DOHH2 (cell line): ENCODE measurements at regions not wholly inside any gene's neighbourhood (a gene's known extent, or its start where the extent isn't known, plus 50 kb on each side); places are given as distances from the start of the nearest gene placed in this dataset.

Experiments
- H3F3A ChIP-seq: fragments of 200-600 bp; sonication (generic), shearing (Covaris generic); 2 replicates; pipeline ENCODE4 v1.6.0; 2016; ENCODE audit warnings: antibody characterized with exemption, mild to moderate bottlenecking; ENCODE audit not compliant: control insufficient read depth, insufficient read depth
- H3K27ac ChIP-seq: fragments of 200-600 bp; sonication (generic); 2 replicates; pipeline ENCODE4 v1.5.1; 2014; ENCODE audit warnings: low read depth, mild to moderate bottlenecking, low read length, moderate library complexity
- H3K27me3 ChIP-seq: fragments of 200-600 bp; sonication (generic); 2 replicates; pipeline ENCODE4 v1.6.1; 2014; ENCODE audit warnings: mild to moderate bottlenecking, low read length, mixed read lengths; ENCODE audit not compliant: control insufficient read depth
- H3K36me3 ChIP-seq: fragments of 200-600 bp; sonication (generic); 2 replicates; pipeline ENCODE4 v1.6.1; 2014; ENCODE audit warnings: mild to moderate bottlenecking, low read length, moderate library complexity, mixed read lengths; ENCODE audit not compliant: control insufficient read depth
- H3K4me1 ChIP-seq: fragments of 200-600 bp; sonication (generic); 2 replicates; pipeline ENCODE4 v1.6.1; 2014; ENCODE audit warnings: mild to moderate bottlenecking, low read length, mixed read lengths; ENCODE audit not compliant: control insufficient read depth
- H3K4me2 ChIP-seq: fragments of 200-600 bp; sonication (generic); 2 replicates; pipeline ENCODE4 v1.6.0; 2014; ENCODE audit warnings: mild to moderate bottlenecking, low read length, moderate library complexity
- H3K4me3 ChIP-seq: fragments of 200-600 bp; sonication (generic); 2 replicates; pipeline ENCODE4 v1.5.1; 2014; ENCODE audit warnings: mild to moderate bottlenecking, low read length, mixed read lengths
- H3K79me2 ChIP-seq: fragments of 200-600 bp; sonication (generic); 2 replicates; pipeline ENCODE4 v1.6.1; 2014; ENCODE audit warnings: mild to moderate bottlenecking, low read length, mixed read lengths; ENCODE audit not compliant: control insufficient read depth
- H3K9me2 ChIP-seq: fragments of 200-600 bp; sonication (generic); replicated peaks from 2 replicates; pipeline ENCODE4 v1.6.1; 2014; ENCODE audit warnings: mild to moderate bottlenecking, low read length, mixed read lengths; ENCODE audit not compliant: control insufficient read depth
- H3K9me3 ChIP-seq: fragments of 200-600 bp; sonication (generic); 2 replicates; pipeline ENCODE4 v1.6.1; 2014; ENCODE audit warnings: antibody characterized with exemption, low read length, mixed read lengths; ENCODE audit not compliant: control insufficient read depth, insufficient read depth
- H4K20me1 ChIP-seq: fragments of 200-600 bp; sonication (generic); 2 replicates; pipeline ENCODE4 v1.6.0; 2014; ENCODE audit warnings: low read depth, mild to moderate bottlenecking, antibody characterized with exemption, low read length, moderate library complexity; ENCODE audit not compliant: control insufficient read depth, insufficient read depth
- EZH2phosphoT487 ChIP-seq: fragments of 200-600 bp; sonication (generic); IDR thresholded peaks from 2 replicates; pipeline ENCODE4 v1.6.1; 2017; ENCODE audit warnings: borderline replicate concordance, mild to moderate bottlenecking, antibody characterized with exemption, low read length, moderate library complexity, mixed read lengths
- TF ChIP-seq, protein P1 (sequence below): fragments of 200-600 bp; sonication (generic); IDR thresholded peaks from one replicate; pipeline ENCODE4 v1.5.1; 2014; ENCODE audit warnings: antibody characterized with exemption, mild to moderate bottlenecking, low read depth, low read length; ENCODE audit not compliant: poor library complexity, severe bottlenecking

DNA sequence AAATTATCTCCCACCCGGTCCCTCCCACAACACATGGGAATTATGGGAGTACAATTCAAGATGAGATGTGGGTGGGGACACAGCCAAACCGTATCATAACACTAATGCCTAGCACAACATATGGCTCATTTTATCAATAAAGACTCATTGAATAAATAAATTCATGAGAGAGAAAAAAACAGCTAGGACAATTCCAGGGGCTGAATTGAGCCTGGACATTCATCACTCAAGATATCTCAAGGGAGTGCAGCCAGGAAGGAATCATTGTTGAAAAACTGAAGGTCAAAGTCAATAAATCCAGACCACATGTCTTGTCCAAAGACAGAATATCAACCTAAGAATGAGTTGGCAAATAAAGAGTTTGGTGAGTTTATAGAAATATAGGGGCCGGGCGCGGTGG, 644.1 kb downstream of the PLPP3 start:
- Histone ChIP-seq H4K20me1 (no peaks in the 10 kb centered on the region), H3K79me2 (no peaks in the 10 kb centered on the region), H3F3A (no peaks in the 10 kb centered on the region), H3K27ac (no peak overlapping the region), H3K36me3 (no peaks in the 10 kb centered on the region), H3K4me3 (no peak overlapping the region), H3K9me2 (no peaks in the 10 kb centered on the region), H3K27me3 (no peaks in the 10 kb centered on the region), H3K4me2 (no peak overlapping the region), H3K9me3 (no peaks in the 10 kb centered on the region), H3K4me1 (no peaks in the 10 kb centered on the region)
- TF ChIP-seq, protein P1, sequence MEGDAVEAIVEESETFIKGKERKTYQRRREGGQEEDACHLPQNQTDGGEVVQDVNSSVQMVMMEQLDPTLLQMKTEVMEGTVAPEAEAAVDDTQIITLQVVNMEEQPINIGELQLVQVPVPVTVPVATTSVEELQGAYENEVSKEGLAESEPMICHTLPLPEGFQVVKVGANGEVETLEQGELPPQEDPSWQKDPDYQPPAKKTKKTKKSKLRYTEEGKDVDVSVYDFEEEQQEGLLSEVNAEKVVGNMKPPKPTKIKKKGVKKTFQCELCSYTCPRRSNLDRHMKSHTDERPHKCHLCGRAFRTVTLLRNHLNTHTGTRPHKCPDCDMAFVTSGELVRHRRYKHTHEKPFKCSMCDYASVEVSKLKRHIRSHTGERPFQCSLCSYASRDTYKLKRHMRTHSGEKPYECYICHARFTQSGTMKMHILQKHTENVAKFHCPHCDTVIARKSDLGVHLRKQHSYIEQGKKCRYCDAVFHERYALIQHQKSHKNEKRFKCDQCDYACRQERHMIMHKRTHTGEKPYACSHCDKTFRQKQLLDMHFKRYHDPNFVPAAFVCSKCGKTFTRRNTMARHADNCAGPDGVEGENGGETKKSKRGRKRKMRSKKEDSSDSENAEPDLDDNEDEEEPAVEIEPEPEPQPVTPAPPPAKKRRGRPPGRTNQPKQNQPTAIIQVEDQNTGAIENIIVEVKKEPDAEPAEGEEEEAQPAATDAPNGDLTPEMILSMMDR: no peak
- TF ChIP-seq EZH2phosphoT487: no peak

DNA sequence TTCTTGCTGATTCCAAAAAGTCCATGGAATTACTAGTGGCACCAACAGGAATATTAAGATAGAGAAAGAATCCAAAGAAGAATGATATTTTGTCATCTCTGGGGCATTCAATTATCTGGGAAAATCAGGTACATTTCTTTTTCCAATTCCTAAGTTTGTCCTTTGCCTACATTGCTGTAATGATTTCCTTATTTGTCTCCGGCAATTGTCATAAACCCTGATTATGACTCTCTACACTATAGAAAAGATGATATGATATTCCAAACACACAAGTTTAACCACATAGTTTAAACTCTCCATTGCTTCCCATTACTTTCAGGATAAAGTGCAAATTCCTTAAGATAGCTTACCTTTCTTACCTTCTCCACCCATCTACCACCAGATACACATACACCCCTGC, 647.0 kb downstream of the PLPP3 start:
- no peak overlapping the region for H3K4me2 ChIP-seq
- H3F3A ChIP-seq: no peaks in the 10 kb centered on the region
- no peaks in the 10 kb centered on the region for H3K4me1 ChIP-seq
- H3K27ac ChIP-seq: no peak overlapping the region
- H3K9me3 ChIP-seq: no peaks in the 10 kb centered on the region
- no peaks in the 10 kb centered on the region for H4K20me1 ChIP-seq
- TF ChIP-seq EZH2phosphoT487: no peak
- TF ChIP-seq, protein P1: no peak
- H3K27me3 ChIP-seq: no peaks in the 10 kb centered on the region
- H3K4me3 ChIP-seq: no peak overlapping the region
- H3K36me3 ChIP-seq: no peaks in the 10 kb centered on the region
- no peaks in the 10 kb centered on the region for H3K9me2 ChIP-seq
- no peaks in the 10 kb centered on the region for H3K79me2 ChIP-seq

DNA sequence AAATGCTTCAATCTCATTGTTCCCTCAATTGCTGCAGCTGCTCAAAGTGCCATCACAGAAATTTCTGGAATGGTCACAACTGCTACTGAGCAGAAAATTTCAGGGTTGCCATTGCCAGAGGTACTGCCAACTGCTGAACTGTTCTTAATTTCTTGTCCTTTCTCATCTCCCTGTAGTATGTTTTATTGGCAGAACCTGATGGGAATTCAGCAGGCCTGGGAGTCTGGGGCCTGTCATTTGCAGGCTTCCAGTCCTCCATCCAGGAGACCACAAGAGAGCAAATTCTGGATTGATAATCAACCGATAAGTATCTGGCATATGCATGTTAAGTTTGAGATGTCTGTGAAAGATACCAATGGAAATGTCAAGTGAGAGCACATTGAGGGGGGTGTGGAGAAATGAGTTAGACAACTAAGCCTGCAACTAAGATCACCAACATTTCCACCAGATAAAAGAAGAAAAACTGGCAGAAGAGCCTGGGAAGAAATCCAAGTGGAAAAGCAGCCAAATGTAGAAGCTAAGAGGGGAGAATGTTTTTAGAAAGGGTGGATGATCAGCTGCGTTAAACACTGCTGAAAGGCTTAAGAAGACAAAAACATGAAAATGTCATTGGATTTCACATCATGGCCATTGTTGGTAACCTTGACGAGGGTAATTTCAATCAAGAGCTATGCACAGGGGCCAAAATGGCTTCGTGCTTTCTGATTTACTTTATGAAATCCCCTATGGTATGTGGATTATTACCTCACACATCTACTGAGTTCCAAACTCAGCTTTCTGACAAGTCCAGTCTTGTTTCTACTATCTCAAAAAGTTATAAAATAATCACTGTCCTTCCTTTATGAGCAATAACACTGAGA, 648.1 kb downstream of the PLPP3 start:
- H3K27me3 ChIP-seq: no peaks in the 10 kb centered on the region
- TF ChIP-seq, protein P1: no peak
- no peak for TF ChIP-seq EZH2phosphoT487
- no peaks in the 10 kb centered on the region for H3K36me3 ChIP-seq

More for the DNA sequence above, 648.1 kb downstream of the PLPP3 start:
- H3K4me2 ChIP-seq: no peak overlapping the region
- no peak overlapping the region for H3K27ac ChIP-seq
- H3K4me3 ChIP-seq: no peak overlapping the region
- H3K79me2 ChIP-seq: no peaks in the 10 kb centered on the region
- no peaks in the 10 kb centered on the region for H3K4me1 ChIP-seq
- no peaks in the 10 kb centered on the region for H4K20me1 ChIP-seq
- H3K9me3 ChIP-seq: no peaks in the 10 kb centered on the region
- H3F3A ChIP-seq: no peaks in the 10 kb centered on the region
- H3K9me2 ChIP-seq: no peaks in the 10 kb centered on the region
